Daoy (cell line): ENCODE measurements at regions not wholly inside any gene's neighbourhood (a gene's known extent, or its start where the extent isn't known, plus 50 kb on each side); places are given as distances from the start of the nearest gene placed in this dataset.
"Not testable (repeated sequence)": the region's sequence is repeated elsewhere in the genome, so short reads cannot be mapped to it uniquely, and the experiment has no call there.

Source experiments
- DNase-seq: peaks from one replicate; pipeline ENCODE4 v3.0.0-alpha.2; 2015; ENCODE audit warnings: low read depth

DNA sequence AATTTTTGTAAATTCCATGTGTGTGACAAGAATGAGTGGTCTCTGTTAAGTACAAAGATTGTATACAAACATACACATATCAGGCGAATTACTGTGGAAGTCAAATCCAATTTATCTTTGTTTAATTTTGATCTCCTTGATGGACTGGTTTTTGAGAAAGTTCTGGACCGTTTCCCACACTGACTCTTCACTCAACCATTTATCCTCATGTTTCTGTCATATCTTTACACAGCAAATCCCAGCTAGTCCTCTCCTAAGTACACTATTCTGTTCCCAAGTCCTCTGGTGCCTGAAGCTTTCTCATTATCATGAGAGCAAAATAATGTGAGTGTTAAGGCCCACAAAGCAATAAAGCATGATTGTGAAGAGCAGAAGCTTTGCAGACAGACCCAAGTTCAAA lies 189.9 kb downstream of the WNT5A start:
- DNase-seq, result no peak

DNA sequence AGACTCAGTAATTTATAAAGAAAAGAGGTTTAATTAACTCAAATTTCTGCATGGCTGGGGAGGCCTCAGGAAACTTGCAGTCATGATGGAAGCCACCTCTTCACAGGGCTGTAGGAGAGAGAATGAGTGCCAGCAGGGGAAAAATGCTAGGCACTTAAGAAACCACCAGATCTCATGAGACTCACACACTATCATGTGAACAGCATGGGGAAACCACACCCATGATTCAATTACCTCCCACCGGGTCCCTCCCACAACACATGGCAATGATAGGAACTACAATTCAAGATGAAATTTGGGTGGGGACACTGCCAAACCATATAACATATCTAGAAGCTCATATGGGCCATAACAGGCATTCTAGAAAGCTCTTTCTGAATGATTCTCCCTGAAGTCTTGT lies 190.3 kb downstream of the WNT5A start:
- DNase-seq, result no peak

DNA sequence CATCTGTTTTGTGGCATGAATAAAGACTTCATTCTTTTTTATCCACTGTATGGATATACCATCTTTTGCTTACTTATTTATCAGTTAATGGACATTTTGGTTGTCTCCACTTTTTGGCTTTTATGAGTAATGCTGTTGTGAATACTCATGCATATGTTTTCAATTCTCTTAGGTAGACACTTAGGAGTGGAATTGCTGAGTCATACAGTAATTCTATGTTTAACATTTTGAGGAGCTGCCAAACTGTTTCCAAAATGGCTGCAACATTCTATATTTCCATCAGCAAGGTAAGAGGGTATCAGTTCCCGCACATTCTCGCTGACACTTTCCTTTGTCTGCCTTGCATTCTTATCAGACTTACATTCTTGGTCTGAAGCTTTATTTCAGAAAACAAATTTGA lies 191.1 kb downstream of the WNT5A start:
- no peak for DNase-seq

DNA sequence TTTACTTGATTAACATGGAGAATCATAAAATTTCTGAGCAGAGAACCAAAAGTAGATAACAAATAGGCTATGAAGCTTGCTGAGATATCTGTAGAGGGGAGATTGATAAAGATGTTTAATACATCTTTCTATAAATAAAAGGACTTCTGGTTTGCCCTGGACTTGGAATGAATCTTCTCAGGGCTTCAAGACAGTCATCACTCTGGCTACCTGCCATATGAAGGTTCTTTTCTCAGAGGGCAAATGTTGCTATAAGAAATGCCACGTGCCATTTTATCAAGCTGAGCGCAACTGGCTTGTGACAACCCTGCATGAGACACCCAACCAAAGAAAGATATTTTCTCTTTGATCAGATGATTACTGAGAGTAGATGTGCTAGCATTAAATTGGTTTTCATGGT lies 192.5 kb downstream of the WNT5A start:
- no peak for DNase-seq

DNA sequence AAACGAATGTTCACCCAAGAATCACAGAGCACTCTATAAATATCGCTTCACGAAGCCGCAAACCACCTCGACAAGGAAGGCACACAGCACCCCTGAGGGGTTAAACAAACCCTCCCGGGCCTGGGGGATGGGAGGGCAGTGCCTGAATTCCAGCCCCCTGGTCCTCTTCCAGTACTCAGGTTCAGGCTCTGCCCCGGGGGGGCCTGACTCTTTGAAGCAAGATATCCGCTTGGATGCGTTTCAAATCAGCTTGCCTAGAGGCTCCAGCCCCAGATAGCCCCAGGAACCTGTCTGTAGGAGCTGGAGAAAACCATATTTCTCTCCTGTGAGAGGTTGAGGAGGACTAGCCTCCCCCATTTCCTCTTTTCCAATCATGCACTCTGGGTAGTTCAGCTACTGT lies 194.7 kb downstream of the WNT5A start:
- no peak for DNase-seq

DNA sequence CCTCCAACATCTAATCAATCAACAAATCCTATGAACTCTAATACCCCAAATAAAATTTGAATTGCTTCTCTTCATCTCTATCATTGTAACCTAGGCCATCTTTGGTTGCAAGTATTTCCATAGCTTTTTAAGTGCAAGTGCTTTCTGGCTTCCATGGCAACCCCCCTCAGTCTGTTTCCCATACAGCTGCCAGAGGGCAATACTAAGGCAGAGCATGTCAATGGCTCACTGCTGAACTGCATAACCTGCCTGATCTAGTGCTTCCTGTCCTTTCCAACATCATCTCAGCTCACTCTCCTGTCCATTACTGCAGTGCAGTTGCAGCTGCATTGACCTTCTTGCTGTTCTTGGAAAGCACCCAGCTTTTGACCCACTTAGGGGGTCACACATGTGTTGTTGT lies 198.4 kb downstream of the WNT5A start:
- DNase-seq, result no peak

DNA sequence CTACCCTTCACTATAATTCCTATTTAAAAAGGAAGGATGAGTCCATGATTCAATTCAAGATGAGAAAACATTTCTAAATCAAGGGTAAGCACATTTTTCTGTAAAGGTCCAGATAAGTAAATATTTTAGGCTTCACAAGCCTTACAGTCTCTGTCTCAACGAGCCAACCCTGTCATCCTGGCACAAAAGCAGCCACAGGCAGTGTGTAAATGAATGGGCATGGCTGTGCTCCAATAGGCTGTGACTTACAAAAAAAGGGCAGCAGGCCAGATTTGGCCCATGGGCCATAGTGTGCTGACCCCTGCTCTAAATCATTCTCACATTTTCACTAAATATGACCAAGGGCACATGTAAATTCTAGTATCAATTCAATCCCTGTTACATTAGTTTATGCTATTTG lies 200.4 kb downstream of the WNT5A start:
- no peak for DNase-seq

DNA sequence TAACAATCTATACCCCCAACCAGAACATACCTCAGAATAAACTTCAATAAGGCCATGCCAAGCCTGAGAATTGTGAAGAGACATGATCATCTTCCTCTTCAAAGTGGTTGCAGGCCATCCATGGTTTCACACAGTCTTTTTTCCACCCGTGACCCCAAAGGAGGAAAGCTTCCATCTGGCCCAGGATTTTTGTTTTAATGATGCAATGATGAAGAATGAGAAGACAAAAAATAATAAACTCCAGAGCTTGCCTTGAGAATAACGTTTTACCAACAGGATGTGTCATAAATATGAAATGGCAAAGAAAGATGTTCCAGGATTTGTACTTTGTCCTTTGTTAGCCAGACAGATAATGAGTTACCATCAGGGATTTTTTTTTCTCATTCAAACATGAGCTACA lies 201.9 kb downstream of the WNT5A start:
- DNase-seq, result no peak

DNA sequence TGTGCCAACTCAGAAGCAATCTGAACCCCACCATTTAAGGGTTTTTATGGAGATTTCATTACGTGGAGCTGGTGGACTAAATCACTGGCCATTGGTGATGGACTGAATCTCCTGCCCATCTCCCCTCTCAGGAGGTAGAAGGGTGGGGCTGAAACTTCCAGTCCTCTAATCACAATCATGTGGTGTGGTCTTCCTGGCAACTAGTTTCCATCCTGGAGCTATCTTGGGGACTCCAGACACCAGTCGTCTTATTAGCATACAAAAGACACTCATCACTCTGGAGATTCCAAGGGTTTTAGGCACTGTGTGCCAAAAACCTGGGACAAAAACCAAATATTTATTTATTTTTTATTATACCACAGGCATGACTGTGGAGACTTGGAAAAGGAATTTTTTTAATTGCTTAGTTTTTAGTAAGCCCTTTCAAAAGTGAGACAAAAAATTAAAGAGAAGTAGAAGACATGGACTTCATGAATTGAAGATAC lies 203.6 kb downstream of the WNT5A start:
- DNase-seq, result no peak

DNA sequence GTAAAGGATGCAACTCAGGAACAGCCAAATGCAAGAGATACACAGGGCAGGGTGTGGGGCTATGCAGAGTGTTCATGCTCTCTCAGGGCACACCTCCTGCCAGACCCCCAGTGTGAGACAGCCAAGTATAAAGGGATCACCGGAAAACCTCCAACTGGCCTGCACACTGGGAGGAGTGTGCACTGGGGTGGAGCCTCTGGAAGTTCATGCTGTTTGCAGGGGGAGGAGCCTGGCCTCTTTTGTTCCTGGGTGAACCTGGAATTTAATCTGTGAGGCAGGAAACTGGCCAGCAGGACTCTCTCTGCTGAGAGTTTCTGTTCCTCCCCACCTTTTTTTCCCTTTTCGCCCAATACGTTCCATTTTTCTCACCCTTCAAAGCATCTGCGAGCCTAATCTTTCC lies 204.1 kb downstream of the WNT5A start:
- no peak for DNase-seq

DNA sequence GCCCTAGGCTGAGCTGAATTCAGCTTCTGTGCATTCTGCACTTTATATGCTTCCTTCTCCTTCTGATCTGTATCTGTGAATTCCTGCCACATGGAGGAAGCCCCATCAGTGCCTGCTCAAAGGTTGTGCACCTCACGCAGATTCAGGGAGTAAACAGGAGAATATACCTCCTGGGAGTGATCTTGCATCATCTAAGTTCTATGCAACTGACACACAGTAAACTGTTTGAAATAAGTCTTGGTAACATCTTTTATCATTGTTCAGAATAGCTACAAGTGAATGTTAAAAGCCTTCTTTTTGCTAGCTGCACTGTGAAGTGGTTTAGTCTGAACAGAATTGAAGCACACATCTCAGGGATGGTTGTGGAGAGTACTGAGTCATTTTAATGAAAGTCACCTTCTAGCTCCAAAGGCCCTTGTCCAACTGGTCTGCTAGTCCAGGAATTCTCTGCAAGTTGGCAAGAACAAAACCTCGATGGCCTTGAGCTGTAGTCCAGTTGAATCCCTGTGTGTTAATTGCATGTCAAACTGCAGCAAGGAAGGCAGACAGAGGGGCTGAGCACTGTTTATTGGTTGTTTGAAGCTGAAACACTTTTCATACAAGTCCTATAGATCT lies 215.0 kb downstream of the WNT5A start:
- DNase-seq, result no peak

DNA sequence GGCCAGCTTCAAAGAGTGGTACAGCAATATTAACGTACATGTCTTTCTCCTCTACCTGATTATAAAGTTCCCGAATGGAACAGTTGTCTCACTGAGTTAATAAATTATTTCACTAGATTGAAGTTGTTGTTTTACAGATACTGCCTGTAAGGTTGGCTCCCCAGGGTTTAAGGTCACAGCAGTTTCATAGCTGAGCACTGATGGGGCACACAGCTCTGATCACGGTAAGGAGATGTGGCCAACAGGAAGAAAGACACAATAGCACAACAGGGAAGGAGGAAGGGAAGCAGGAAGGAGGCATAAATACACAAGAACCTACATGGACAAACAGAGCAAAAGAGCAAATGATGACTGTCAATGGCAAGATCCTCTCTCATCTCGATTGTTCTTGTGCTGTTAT lies 215.6 kb downstream of the WNT5A start:
- DNase-seq, result no peak

DNA sequence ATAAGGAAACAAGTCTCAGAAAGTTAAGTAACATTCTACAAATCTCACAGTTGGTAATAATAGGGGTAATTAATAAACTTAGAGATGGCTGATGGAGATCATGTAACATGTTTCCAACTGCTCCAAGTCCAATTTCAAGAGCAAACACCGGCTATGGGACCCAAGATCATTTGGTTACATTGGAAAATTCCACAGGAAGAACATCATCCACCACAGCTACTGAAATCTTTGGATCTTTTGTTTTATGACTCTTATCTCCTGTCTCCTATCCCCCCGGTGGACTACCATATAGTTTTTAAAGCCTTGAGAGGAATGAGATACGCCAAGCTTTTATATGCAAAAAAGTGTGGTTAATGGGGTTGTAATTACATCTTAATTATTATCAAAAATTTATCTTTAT lies 216.1 kb downstream of the WNT5A start:
- peak; percentile 17 for DNase-seq

DNA sequence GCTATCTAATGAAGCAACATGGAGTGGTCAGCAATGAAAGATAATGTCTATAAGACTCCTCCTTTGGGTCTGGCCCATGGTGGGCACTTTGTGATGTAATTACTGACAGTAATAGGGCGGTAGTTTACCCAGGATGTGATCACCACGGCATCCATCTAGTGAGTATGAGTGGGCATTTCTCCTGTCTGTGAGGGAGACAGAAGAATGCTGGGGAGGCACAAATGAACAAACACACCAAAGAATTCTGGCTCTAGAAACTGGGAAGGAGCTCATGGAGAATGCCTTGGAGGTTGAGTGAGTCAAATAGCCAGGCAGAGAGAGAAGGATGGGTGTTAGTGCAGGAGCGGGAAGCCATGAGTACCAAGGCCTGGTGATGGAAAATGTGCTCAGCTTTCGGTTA lies 217.5 kb downstream of the WNT5A start:
- no peak for DNase-seq

DNA sequence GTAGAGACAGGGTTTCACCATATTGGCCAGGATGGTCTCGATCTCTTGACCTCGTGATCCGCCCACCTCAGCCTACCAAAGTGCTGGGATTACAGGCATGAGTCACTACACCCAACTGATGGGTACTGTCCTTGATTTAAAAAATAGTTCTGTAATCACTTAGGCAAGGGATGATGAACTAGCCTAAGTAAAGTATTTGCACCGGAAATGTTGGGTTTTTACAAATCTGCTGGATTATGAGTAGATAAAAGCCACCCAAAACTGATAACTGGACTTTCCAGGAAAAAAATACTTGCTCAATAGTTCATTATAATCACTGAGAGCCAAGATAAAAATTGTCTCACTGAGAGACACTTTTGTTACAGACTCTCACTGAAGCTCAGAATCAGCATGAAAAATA lies 218.0 kb downstream of the WNT5A start:
- DNase-seq, result no peak

DNA sequence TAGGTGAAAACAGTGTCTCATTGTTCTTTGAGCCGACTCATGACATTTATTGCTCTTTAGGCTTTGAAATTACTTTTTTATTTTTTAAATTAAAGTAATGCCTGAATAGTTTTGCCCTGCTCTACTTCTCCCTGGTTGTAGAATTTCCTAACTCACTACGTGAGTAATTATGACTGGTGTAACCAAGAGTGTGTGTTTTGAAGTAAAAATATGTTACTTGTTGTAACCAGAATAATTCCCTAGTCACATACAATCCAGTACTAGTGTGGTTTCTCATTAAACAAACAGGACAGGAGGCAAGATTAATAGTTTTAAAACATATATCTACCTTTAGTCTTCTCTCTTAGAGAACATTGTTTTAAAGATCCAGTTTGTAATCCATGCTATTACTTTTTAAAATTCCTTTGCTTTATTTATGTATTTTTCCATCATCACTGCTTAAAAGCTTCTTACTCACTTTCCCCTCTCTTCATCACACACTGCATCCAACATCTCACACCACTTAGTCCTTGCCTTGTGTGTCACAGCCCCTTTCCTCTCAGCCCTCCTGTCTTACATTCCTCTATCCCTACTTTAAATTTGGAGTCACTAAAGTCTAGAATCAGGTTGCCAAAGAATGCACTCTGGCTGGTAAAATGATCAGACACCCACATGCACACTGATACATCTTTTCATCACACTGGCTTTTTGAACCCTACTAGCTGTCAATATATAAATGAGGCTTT lies 219.7 kb downstream of the WNT5A start:
- DNase-seq, result no peak

DNA sequence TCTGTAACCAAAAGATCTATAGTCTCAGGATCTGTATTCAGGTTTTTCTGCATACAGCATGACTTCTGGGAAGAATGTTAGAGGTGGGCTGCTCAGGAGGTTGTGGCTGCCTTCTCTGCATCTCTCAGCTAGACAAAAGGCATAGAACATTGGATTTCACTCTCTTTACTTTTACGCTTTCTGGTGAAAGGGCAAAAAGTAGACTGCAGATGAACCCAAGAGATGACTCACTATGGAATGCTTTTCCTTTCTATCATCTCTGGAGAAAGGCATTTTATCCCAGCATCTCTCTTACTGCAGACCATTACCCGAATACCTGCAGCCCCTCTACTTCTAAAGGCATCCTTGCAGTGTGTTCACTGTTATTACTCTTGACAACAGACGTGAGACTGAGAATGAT lies 222.2 kb downstream of the WNT5A start:
- DNase-seq, result no peak

DNA sequence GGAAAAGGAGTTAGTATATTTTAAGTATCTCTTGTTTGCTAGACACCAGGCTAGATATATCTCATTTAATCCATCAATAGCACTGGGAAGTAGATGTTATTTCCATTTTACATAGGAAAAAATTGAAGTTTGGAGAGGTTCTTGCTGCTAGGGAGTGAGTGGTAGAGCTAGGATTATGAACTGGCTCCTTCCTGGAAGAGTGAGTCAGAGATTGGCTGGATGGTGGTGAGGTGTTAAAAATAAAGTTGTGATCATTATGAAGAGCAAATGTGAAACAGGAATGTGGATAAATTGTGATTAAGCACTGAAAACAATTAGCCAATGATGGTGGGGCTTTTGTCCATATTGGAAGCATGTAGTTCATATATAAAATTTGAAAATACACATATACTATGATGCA lies 234.2 kb downstream of the WNT5A start:
- no peak for DNase-seq

DNA sequence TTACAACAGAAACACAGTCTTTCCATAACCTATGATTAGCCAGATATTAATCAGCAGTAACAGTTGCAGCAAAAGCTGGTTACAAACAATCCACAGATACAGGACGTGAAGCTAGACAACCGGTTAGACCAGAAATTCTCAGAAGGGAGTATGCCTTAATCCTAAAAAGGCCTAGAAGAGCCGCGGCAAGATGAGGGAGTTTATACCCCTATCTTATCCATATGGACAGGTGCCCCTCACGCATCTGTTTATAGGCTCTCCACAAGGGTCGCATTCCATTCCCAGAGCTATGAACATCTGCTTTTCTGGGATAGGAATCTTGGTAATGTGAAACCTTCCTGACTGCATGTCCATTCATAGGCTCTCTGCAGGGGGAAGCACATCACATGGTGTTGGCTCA lies 237.9 kb downstream of the WNT5A start:
- not testable (repeated sequence) for DNase-seq

DNA sequence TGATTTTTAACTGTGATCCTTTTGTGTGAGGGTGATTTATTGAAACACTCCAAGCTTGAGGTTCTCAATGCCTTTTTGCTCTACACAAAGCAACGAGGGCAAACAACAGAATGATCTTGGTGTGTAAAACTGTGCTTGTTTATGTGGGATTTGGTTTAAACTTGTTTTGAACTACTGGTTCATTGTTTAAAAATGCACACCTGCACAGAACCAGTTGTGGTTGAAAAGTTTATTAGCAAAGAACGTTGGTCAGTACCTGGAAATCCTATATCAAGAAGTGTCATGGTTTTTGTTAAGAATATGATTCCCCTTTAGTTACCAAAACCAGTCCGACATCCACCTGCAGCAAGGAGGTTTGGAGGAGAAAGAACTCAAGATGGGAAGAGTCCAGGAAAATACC lies 239.4 kb downstream of the WNT5A start:
- DNase-seq, result no peak

DNA sequence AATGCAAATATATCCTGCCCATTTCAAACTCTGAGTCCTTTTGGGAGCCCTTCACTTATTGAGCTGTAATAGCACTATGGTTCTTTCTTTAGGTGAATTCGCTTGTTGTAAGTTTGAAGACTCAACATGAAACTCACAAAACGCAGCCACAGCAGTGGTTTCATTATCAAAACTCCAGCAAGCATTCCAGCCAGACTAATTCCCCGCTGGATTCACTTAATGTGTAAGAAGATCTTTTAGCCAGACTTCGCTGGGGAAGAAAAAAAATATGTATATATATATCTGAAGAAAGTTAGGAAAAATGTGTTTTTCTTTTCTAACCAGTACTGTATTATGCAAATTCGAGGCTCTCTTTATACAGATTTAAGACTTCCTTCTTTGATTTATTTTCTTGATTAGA lies 241.1 kb downstream of the WNT5A start:
- DNase-seq, result peak; percentile 15

DNA sequence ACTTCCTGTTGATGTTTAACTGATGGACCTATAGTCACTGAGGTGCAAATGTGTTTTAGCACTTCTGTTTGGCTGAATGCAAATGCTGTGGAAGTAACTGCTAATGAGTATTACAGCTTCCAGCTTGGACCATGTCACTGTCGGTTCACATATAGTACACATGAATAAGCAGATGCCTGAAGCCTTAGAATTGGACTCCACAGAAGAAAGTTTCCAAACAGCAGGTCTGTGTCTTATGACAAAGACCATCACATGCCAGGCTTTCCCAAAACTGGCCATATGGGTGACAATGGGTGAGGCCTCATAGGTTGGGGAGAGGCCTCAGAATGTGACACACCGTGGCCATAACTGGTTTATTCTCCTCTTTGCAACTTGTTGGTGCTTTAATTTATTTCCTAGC lies 241.8 kb downstream of the WNT5A start:
- DNase-seq, result no peak

DNA sequence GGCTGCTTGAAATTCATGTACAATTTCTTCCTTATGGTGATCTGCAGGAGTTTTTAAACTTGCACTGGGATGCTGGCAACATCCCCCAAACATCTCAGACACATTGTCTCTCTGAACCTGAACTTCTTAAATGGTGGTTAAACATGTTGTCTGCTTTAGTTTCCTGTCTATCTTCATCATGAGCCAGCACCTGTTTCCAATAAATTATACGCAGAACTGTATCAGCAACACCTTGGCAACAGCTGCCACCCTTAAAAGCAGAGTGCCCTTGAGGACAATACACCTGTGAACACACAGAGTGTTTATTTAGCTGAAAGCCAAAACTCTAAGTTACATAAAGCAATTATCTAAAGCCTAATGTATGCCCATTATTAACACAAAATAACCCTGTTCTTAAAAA lies 242.9 kb downstream of the WNT5A start:
- DNase-seq, result no peak

DNA sequence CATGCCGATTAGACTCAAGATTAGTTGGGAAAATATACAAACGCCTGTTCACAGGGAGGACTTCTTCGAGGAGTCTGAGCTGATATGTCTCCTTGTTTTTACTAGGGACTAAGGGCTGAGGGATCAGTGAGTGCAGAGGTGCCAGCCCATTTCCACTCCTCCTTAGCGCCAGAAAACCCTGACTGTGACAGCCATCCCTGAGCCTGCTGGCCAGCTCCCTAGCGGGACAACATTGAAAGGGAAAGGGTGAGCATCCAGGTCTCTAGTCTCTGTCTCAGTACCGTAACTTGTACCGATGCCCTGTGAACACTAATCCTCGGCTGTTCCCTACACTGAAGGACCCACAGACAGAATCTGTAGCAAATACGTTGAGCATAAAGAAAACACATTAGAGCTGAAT lies 243.4 kb downstream of the WNT5A start:
- DNase-seq, result no peak
